Skeletal muscle cell (primary cell): ENCODE measurements at regions not wholly inside any gene's neighbourhood (a gene's known extent, or its start where the extent isn't known, plus 50 kb on each side); places are given as distances from the start of the nearest gene placed in this dataset.

Source experiments
- DNase-seq: peaks from one replicate; pipeline ENCODE4 v3.0.0-alpha.2; 2010; ENCODE audit warnings: low read depth
- H3K4me3 ChIP-seq: 2 replicates; pipeline ENCODE4 v1.5.1; 2011; ENCODE audit warnings: low read depth, mild to moderate bottlenecking, control low read depth, low read length, moderate library complexity

GRCh38 chr3:83863380-83863779, 1095.4 kb upstream of the CADM2 start:
- no peak for DNase-seq
- no peak overlapping the region for H3K4me3 ChIP-seq

- no peak for DNase-seq
Observed at GRCh38 chr3:83868909-83869567, 1089.8 kb upstream of the CADM2 start.

GRCh38 chr3:83873550-83873949, 1085.2 kb upstream of the CADM2 start:
- no peak overlapping the region for H3K4me3 ChIP-seq
- peak; percentile 43 for DNase-seq

More at GRCh38 chr3:83868909-83869567, 1089.8 kb upstream of the CADM2 start:
- no peak overlapping the region for H3K4me3 ChIP-seq

DNA sequence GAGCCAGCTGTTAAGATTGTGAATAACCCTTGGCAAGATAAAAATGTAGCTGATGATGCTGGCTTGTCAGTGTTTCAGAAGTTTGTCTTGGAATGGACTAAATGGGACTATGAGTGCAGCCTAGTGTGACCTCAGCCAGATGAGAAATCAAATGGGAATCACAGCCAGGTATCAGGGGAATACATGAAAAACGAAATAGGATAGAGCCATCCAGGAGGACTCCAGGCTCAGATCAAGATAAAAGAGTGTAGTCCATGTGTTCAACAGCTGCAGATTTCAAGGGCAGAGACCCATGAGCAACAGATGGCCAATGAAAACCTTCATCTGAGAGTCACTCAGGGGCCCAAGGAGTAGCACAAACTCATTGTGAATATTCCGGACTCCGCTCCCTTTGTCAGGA, 1080.9 kb upstream of the CADM2 start:
- DNase-seq = peak; percentile 78
- H3K4me3 ChIP-seq = no peak overlapping the region

GRCh38 chr3:83882701-83883100, 1076.1 kb upstream of the CADM2 start:
- H3K4me3 ChIP-seq = no peak overlapping the region
- DNase-seq = no peak

DNA sequence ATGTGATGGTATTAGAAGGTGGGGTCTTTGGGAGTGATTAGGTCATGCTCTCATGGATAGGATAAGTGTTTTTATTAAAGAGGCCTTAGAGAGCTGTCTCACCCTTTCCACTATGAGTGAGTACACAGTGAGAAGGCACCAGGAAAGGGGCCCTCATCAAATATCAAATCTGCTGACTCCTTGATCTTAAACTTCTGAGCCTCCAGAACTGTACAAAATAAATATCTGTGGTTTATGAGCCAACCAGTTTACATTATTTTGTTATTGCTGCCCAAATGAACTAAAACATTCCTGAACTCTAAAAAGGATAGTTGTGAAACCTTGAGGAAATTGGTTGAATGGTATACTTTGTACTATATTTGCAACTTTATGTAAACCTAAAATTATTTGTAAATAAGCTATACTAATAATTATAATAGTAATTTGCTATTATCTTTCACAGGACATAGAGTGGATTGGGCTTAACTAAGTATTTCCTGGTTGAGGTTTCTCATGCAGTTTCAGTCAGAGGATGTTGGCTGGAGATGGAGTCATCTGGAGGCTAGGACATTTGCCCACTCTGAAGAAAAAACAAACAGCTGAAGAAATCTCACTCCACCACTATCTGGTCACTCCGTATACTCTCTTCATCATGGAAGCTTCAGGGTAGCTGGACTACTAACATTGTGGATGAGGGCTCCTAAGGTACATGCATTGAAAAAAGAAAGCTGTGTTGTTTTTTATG, 1068.6 kb upstream of the CADM2 start:
- DNase-seq = peak; percentile 49
- no peak overlapping the region for H3K4me3 ChIP-seq

GRCh38 chr3:83890763-83891135, 1068.0 kb upstream of the CADM2 start:
- peak; percentile 78 for DNase-seq
- H3K4me3 ChIP-seq = no peak overlapping the region

- no peak for DNase-seq
- no peak overlapping the region for H3K4me3 ChIP-seq
Observed at GRCh38 chr3:83894223-83894622, 1064.6 kb upstream of the CADM2 start.

DNA sequence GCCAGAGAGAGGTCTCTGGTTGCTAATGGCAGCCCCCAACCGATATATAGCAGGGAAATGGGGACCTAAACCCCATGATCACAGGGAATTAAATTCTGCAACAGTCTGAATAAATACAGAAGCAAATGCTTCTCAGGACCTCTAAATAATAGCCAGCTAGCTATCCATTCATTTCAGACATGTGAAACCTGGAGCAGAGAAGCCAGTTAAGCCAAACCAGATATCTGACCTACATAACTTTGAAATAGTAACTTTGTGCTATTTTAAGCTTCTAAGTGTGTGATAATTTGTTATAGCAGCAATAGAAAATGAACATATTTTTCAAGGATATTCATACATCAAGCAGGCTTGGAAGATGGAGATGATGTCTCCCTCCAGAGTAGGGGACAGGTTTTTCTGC, 1062.9 kb upstream of the CADM2 start:
- no peak overlapping the region for H3K4me3 ChIP-seq
- no peak for DNase-seq

- no peak overlapping the region for H3K4me3 ChIP-seq
- no peak for DNase-seq
Observed at GRCh38 chr3:83902787-83903533, 1055.8 kb upstream of the CADM2 start.

DNA sequence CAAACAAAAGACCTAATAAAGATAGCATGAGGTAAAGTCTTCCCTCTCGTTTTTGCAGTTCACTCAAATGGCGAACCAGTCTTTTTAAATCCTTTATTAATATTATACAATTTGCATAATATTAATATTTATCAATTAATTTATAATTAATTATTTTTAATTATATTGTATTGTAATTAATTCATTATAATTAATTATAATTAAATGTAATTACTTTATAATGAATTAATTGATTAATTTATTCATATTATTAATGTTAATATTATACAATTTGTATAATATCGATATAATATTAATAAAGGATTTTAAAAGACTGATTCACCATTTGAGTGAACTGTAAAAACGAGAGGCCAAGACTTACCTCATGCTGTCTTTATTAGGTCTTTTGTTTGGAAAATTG, 1045.4 kb upstream of the CADM2 start:
- no peak for DNase-seq

GRCh38 chr3:83926291-83926690, 1032.5 kb upstream of the CADM2 start:
- no peak overlapping the region for H3K4me3 ChIP-seq
- no peak for DNase-seq

More for the DNA sequence above, 1045.4 kb upstream of the CADM2 start:
- no peak overlapping the region for H3K4me3 ChIP-seq

- H3K4me3 ChIP-seq = no peak overlapping the region
- no peak for DNase-seq
Observed at GRCh38 chr3:83928391-83928790, 1030.4 kb upstream of the CADM2 start.

DNA sequence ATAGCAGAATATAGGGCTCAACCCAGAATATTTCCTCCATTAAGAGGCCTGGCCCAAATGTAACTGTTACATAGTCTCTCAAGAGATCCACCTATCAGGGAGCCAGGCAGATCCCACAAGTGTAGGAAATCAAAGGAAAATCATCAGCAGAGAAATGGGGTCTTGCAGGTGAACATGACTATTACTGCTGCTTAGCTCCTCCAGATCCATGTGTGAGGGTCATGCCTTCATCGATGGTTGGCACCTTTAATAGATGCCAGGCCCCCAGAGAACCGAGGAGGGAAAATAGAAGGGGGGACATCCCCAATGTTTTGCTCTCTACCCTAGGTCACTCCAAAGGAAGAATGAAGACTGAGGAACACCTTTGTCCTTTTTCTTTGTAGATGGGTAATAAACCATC, 1029.9 kb upstream of the CADM2 start:
- no peak for DNase-seq

DNA sequence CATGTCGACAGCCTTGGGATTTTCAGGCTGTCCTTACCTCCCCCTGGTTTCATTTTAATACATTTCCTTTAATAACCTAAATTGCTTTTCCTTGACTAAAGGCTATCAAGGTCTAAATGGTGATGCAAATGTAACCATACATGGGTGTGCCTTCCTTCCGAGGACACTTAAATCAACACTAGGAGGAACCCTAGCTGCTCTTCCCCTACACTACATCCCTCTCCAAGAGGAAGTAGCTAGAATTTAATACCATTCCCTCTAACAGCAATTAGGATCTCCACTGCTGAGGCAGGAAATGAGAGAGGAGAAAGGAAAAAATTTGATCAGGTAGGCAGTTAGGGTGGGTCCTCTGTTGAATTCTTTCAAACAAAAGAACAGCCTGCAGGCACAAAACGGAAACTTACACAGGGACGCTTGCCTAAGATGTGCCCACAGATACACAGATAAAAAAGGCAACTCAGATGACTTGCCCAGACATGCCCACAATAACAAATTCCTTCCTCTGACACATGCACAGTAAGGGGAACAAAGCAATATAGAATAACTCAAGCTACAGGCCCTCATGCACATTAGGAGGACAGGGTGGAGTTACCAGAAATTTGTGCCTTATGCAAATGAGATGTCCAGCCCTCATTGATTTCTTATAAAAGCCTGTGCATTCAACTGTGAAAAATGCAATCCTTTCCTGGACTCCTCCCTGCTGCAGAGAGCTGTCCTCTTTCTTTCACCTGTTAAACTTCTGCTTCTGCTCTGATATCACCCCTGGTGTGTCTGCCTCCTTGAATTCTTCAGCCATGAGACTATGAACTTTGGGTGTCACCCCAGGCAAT, 1024.4 kb upstream of the CADM2 start:
- H3K4me3 ChIP-seq = no peak overlapping the region
- peak; percentile 26 for DNase-seq

More for the DNA sequence above, 1029.9 kb upstream of the CADM2 start:
- no peak overlapping the region for H3K4me3 ChIP-seq

- H3K4me3 ChIP-seq = no peak overlapping the region
- no peak for DNase-seq
Observed at GRCh38 chr3:83938491-83938890, 1020.3 kb upstream of the CADM2 start.

DNA sequence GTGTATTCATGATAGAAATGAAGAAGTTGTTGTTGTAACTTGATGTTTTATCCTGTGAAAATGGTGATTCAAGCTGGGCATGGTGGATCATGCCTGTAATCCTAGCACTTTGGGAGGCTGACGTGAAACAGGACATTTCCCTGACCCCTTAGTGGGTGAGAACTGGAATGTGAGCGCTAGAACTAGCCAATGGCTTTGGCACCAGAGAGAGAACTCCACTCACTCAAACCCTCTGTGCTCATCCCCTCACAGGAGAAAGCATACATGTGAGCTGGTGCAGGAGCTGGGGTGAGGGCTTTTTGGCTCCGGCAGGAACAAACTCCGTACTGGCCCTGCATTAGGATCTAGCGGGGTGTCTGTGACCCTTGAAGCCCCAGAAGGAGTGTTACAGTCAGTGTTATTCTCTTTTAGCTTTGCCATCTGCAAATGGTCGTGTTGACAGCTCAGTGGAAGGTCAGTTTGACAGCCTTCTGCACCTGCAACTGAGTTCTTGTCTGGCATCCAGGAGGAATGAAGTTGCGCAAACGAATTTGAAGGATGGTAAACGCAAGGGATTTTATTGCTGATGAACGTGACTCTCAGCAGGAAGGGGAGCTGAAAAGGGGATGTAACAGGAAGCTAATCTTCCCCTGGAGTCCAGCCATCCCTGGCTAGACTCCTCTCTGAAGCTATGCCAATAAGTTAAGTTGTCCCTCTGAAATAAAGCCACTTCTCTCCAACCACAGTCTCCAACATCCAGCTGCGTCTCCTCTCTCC, 1016.6 kb upstream of the CADM2 start:
- DNase-seq = no peak
- H3K4me3 ChIP-seq = no peak overlapping the region

- no peak for DNase-seq
- H3K4me3 ChIP-seq = no peak overlapping the region
Observed at GRCh38 chr3:83946049-83946448, 1012.7 kb upstream of the CADM2 start.

DNA sequence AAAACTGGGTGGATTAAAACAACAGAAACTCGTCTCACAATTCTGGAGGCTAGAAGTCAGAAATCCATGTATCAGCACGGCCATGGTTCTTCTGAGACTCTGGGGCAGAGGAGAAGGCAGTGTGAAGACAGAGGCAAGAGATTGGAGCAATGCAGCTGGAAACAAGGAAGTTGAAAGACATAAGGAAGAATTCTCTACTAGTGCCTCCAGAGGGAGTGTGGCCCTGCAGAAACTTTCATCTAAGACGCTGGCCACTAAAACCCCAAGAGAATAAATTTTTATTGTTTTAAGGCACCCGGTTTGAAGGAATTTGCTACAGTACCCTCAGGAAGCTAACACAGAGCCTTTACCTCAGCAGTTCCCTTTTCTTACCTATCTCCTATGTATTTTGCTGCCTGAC, 1012.2 kb upstream of the CADM2 start:
- no peak for DNase-seq
- H3K4me3 ChIP-seq = no peak overlapping the region
